NOMO-1 treated with dmso at 0.1 percent for 144 hours (cell line): ENCODE measurements at regions not wholly inside any gene's neighbourhood (a gene's known extent, or its start where the extent isn't known, plus 50 kb on each side); places are given as distances from the start of the nearest gene placed in this dataset.
A peak's percentile ranks its signal among the peaks of the same experiment; 100 is the strongest.

Source experiments
- DNase-seq: peaks from one replicate; lab custom pipeline; 2025; ENCODE audit not compliant: unreplicated experiment; lab: John Stamatoyannopoulos, UW

- DNase-seq, result no peak
Measured at GRCh38 chr2:153027533-153027932, 309.1 kb downstream of the ARL6IP6 start.

GRCh38 chr2:153020201-153020600 lies 301.8 kb downstream of the ARL6IP6 start:
- no peak for DNase-seq

- DNase-seq, result no peak
Measured at GRCh38 chr2:153005071-153005730, 286.8 kb downstream of the ARL6IP6 start.

GRCh38 chr2:153004627-153005026 lies 286.2 kb downstream of the ARL6IP6 start:
- DNase-seq, result no peak

- no peak for DNase-seq
Measured at GRCh38 chr2:152974146-152974545, 255.7 kb downstream of the ARL6IP6 start.

- DNase-seq, result no peak
Measured at GRCh38 chr2:152971685-152972084, 253.3 kb downstream of the ARL6IP6 start.

- no peak for DNase-seq
Measured at GRCh38 chr2:152962446-152962845, 244.0 kb downstream of the ARL6IP6 start.

- DNase-seq, result no peak
Measured at GRCh38 chr2:152961351-152961750, 242.9 kb downstream of the ARL6IP6 start.

- DNase-seq, result no peak
Measured at GRCh38 chr2:152950126-152950525, 231.7 kb downstream of the ARL6IP6 start.

GRCh38 chr2:152944099-152944498 lies 225.7 kb downstream of the ARL6IP6 start:
- DNase-seq, result no peak

- DNase-seq, result no peak
Measured at GRCh38 chr2:152942940-152943440, 224.6 kb downstream of the ARL6IP6 start.

- DNase-seq, result no peak
Measured at GRCh38 chr2:152930501-152930900, 212.1 kb downstream of the ARL6IP6 start.

GRCh38 chr2:152929628-152930027 lies 211.2 kb downstream of the ARL6IP6 start:
- DNase-seq, result no peak

GRCh38 chr2:152925547-152926448 lies 207.4 kb downstream of the ARL6IP6 start:
- DNase-seq, result peak; percentile 24

GRCh38 chr2:152924722-152925121 lies 206.3 kb downstream of the ARL6IP6 start:
- no peak for DNase-seq

GRCh38 chr2:152924219-152924618 lies 205.8 kb downstream of the ARL6IP6 start:
- no peak for DNase-seq

- no peak for DNase-seq
Measured at GRCh38 chr2:152920846-152921245, 202.4 kb downstream of the ARL6IP6 start.

GRCh38 chr2:152910970-152911369 lies 192.6 kb downstream of the ARL6IP6 start:
- no peak for DNase-seq

GRCh38 chr2:152907046-152907445 lies 188.6 kb downstream of the ARL6IP6 start:
- DNase-seq, result no peak

GRCh38 chr2:152894051-152894450 lies 175.6 kb downstream of the ARL6IP6 start:
- DNase-seq, result no peak

GRCh38 chr2:152890736-152891135 lies 172.3 kb downstream of the ARL6IP6 start:
- DNase-seq, result no peak

GRCh38 chr2:152883951-152884487 lies 165.6 kb downstream of the ARL6IP6 start:
- DNase-seq, result no peak
